Adrenal gland (tissue), 5 donors: ENCODE measurements at regions not wholly inside any gene's neighbourhood (a gene's known extent, or its start where the extent isn't known, plus 50 kb on each side); places are given as distances from the start of the nearest gene placed in this dataset.

Experiments used
- POLR2A ChIP-seq, 2 donors: fragments of 450-650 bp; IDR thresholded peaks; one replicate each; pipeline ENCODE4 v1.6.1; 2017; ENCODE audit warnings: antibody characterized with exemption in 2 of 2, mild to moderate bottlenecking in 2 of 2, moderate library complexity in 1 of 2
- TF ChIP-seq, protein P1 (sequence below), 6 experiments: fragments of 450-650 bp in 4 of 6; fragments of 200-600 bp in 2 of 6; sonication (generic) in 1 of 6; IDR thresholded peaks; 1 replicate in 5 of 6; 2 replicates in 1 of 6; pipeline versions ENCODE4 v1.5.1 to v1.8.0; 2016 to 2021; ENCODE audit warnings: antibody characterized with exemption in 6 of 6, mild to moderate bottlenecking in 2 of 6, moderate library complexity in 1 of 6
- donor health status: DM: no; HTN: no; CAD: no.

DNA sequence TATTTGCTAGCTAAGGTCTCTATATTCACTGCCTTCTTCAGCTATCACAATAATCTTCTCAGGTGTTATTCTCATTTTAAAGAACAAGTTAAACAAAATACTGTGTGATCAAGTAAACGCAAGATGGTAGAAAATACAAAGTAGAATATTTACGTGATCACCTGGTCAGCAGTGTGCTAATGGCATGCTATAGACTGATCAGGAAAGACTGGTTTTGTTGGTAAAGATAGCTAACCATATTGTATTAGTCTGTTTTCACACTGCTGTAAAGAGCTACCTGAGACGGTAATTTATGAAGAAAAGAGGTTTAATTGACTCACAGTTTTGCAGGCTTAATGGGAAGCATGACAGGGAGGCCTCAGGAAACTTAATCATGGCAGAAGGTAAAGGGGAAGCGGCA is 50.4 kb downstream of the ZBTB38 start:
- TF ChIP-seq, protein P1, sequence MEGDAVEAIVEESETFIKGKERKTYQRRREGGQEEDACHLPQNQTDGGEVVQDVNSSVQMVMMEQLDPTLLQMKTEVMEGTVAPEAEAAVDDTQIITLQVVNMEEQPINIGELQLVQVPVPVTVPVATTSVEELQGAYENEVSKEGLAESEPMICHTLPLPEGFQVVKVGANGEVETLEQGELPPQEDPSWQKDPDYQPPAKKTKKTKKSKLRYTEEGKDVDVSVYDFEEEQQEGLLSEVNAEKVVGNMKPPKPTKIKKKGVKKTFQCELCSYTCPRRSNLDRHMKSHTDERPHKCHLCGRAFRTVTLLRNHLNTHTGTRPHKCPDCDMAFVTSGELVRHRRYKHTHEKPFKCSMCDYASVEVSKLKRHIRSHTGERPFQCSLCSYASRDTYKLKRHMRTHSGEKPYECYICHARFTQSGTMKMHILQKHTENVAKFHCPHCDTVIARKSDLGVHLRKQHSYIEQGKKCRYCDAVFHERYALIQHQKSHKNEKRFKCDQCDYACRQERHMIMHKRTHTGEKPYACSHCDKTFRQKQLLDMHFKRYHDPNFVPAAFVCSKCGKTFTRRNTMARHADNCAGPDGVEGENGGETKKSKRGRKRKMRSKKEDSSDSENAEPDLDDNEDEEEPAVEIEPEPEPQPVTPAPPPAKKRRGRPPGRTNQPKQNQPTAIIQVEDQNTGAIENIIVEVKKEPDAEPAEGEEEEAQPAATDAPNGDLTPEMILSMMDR (IDR thresholded peaks at IDR 0.05): no peak
- TF ChIP-seq POLR2A (IDR thresholded peaks at IDR 0.05): no peak
